Stimulated activated CD8-positive, alpha-beta memory T cell treated with anti-CD3 and anti-CD28 coated beads, Interleukin-4, amount 100 ng/mL, for 48 hours (primary cell): ENCODE measurements at regions not wholly inside any gene's neighbourhood (a gene's known extent, or its start where the extent isn't known, plus 50 kb on each side); places are given as distances from the start of the nearest gene placed in this dataset.
"Not testable (repeated sequence)": the region's sequence is repeated elsewhere in the genome, so short reads cannot be mapped to it uniquely, and the experiment has no call there.

Source experiments
- DNase-seq: peaks from one replicate; pipeline ENCODE4 v3.0.0-alpha.2; 2020

DNA sequence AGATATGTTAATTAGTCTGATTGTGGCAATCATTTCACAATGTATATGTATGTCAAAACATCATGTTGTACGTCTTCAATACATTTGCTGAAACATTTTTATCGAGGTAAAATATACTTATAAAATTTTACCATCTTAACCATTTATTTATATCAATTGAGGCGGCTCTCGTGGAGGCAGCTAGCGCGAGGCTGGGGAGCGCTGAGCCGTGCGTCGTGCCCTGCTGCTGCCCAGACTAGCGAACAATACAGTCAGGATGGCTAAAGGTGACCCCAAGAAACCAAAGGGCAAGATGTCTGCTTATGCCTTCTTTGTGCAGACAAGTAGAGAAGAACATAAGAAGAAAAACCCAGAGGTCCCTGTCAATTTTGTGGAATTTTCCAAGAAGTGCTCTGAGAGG is 202.5 kb upstream of the PBX1 start:
- no peak for DNase-seq

GRCh38 chr1:164360265-164360664 is 198.7 kb upstream of the PBX1 start:
- DNase-seq = no peak

GRCh38 chr1:164361927-164362326 is 197.1 kb upstream of the PBX1 start:
- no peak for DNase-seq

DNA sequence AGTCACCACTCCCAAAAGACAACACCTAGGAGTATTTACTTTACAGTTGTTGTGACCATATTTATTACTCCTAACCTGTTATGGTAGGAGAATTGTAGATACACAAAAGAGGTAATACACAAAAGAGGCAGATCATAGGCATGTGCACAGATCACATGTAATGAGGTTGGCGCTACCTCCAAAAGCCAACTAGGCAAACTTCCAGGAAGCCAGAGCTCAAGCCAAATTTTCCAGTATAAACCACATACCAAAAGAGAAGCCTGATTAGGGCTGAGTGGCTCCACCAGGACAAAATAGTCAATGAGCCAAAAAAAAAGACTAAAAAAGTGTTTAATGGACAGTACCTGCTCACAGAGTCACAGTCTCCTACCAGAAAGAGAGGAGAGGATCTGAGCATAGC is 195.0 kb upstream of the PBX1 start:
- no peak for DNase-seq

- no peak for DNase-seq
Observed at GRCh38 chr1:164366014-164366413, 193.0 kb upstream of the PBX1 start.

DNA sequence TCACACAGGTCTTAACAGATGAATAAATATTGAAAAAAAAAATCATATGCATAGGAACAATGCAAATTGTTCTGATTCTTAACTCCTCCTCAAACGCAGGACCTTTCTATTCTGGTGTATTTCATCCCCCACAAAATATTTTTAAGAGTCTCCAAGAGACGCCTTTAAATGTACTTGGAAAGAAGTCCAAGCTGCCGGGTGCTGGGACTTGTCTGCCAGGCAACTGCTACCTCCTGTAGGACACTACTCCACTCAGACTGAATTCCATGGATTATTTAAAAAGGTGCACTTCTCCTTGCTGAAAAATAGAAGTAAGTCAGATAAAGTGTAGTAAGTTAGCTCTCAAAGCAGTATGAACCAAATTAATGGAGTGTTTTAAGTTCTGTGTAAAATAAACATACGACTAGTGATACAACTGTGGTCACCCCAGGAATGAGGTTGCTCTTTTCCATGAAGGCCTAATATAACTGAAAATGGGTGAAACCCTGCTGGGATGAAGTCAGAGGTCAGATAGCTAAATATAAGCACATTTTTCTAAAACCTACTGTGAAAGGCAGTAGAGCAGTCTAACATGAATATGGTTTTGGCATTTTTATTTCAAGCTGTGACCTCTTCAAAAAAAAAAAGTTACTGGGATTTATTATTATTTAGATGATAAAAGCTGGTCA is 189.2 kb upstream of the PBX1 start:
- DNase-seq = no peak

DNA sequence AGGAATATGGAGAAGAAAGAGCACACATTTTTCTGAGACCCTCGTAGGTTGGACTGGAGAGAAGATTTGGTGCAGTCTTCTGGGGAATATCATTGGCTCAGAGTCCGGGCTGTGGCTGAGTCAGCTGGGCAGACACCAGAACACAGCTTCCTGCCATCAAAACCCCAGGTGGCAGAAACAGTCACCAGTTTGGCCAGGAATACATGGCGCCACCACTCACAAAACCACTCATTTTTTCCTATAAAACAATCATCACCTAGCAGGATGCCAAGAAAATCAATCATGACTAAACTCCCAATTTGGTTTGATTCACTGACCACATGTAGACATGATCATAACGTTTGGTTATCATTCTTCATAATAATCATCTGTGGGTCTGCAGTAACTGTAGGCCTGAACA is 178.1 kb upstream of the PBX1 start:
- DNase-seq = no peak

DNA sequence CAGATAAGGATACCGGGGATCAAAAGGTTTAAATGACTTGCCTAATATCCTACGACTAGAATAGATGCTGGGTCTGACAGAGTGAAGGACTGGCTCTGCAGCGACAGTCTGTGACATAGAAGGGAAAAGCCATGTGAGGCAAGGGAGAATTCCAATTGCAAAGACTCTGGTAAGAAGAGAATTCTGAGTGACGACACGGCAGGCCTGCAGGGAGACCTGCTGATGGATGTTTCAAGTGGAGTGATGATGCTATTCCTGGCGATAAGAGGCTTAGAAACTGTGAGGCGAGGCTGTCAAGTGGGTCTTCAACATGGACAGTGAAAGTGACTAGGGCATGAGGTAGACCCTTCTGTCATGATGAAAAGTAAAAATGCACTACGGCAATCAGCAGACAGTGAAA is 176.6 kb upstream of the PBX1 start:
- DNase-seq = no peak

DNA sequence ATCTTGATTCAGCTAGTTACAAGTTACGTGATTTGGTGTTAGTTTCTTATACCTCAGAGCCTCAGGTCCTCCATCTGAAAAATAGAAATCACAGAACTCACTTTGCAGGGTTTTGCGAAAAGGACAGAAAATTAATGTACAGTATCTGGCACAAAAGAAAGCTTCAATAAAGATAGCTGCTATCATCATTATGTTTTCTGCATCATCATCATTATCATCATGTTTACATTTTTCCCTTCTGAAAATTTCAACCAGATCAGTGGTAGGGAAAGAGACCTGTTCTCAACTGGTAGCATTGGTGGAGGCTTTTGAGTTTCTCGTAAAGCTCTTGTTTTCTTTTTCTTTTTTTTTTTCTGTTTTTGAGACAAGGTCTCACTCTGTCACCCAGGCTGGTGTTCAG is 174.7 kb upstream of the PBX1 start:
- no peak for DNase-seq

GRCh38 chr1:164417016-164417704 is 141.8 kb upstream of the PBX1 start:
- no peak for DNase-seq

GRCh38 chr1:164423136-164423535 is 135.8 kb upstream of the PBX1 start:
- DNase-seq = no peak

DNA sequence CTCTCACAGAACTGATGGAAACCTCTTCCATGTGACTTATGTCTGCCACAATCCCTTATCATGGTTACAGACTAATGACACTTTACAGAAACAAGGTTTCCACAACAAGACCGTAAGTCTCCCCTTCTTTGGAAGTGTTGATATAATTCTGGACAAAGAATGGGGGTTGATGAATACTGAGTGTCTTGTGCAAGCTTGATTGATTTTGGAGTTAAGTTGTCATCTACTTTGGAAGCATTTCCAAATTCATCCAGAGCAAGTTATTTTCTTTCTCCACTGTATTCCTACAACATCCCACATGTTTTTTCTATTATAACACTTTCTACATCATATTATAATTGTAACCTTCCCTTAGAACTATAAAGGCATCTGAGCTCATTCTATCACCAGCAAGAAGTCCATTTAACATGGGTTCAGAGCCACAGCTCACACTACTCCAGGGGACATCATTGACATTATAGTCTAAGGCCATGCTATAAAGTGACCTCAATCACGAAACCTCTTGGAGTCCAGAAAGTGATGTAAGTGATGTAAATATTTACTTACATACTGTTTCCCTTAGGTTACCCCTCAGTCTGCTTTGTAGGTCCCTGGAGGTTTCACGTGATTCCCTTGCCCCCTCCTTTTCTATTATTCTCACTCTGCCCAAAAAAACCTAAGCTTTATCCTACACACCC is 125.7 kb upstream of the PBX1 start:
- DNase-seq = no peak

- no peak for DNase-seq
Observed at GRCh38 chr1:164433818-164434170, 125.2 kb upstream of the PBX1 start.

DNA sequence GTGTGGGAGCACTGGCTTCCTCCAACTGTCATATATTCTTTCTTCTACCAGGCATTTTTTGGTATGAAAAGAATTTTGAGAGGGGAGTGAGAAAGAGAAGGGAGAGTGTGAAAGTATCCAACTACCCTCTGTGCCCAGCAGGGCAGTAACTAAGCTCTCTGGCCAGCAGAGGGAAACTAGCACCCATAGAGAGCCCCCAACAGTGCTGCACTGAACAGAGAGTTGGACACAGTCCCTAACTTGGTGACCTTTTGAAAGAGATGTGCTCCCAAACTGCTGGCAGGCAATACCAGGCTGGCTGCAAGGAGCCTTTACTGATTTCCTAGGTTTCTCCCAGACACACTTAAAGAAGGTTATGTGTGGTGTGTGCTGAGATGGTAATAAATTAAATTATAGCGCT is 118.8 kb upstream of the PBX1 start:
- DNase-seq = no peak

DNA sequence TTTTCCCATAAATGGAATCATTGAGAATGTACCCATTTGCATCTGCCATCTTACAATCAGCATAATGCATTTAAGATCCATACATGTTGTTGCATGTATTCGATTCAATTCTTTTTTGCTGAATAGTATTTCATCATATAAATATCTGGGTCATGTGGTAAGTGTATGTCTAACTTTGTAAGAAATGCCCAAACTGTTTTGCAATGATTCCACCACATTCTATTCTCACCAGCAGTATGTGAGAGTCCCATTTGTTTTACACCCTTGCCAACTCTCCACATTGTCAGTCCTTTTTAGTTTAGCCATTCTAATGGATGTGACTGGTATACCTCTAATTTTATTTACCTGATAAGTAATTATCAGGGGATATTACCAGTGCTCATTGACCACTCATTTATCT is 115.8 kb upstream of the PBX1 start:
- no peak for DNase-seq

DNA sequence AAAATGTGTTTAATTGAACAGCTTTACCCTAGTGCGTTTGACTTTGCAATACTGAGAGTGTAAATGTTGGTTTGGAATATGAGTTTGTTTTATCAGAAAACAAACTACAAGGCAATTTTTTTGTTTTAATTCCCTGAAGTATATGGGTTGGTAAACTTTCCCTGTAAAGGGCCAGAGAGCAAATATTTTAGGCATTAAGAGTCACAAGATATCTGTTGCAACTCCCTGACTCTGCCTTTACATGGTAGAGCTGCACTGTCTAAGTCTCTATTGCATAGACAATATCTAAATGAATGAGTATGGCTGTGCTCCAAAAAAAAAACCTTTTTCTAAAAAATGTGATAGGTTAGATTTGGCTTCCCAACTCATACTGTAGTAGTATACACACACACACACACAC is 115.1 kb upstream of the PBX1 start:
- no peak for DNase-seq

- no peak for DNase-seq
Observed at GRCh38 chr1:164446020-164446419, 113.0 kb upstream of the PBX1 start.

DNA sequence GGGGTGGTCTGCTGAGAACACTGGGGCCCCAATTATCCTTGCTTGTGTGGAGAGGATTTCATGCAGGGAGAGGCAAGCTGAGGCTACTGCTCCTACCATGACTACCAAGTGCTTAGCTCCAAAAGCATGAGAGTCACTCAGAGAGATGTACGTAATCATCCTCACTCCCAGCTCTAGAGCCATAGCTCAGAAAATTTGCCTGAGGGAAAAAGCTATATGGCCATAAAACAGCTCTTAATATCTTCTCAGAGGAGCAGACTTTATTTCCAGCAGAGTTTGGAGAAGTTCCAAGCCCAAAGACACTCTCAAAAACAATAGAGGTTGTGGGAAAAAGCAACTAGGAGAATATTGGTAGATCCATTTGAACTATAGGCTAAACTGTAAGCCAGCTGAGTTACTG is 106.4 kb upstream of the PBX1 start:
- no peak for DNase-seq

- no peak for DNase-seq
Observed at GRCh38 chr1:164456272-164456671, 102.7 kb upstream of the PBX1 start.

GRCh38 chr1:164459176-164459575 is 99.8 kb upstream of the PBX1 start:
- DNase-seq = not testable (repeated sequence)

DNA sequence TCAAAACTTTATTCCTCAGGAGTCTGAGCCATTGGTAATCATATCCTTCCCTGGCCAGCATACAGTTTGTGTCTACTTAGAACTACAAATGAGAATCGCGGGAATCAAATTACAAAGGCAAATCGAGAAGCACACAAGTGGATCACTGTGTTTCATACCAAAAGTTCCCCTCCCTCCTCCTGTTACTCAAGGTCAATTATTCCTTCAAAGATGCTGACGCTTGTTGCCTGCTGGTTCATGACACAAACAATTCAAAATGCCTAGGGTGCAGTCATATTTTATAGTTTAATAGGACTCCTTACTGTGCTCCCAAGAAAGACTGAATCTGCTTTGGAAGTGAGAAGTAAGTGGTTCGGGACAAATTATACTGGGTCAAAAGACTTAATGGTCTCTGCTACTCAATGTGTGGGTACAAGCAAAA is 93.0 kb upstream of the PBX1 start:
- DNase-seq = no peak

DNA sequence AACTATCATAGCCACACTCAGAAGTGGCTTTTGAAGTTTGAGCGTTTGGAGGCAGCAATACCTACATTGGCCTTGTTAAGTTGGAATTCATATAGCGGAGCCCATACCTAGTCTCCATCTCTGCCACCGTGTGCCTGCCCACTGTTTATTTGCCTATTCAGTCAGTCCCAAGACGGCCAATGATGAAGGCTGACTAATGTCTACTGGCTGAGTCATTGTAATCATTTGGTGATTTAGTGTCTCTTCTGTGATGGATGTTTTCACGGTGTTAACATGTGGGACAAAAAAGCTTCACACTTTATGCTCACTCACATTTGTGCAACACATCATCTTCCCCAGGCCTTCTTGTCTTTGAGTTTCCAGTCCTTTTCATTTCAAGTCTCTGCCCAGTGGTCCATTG is 92.6 kb upstream of the PBX1 start:
- DNase-seq = no peak

- no peak for DNase-seq
Observed at GRCh38 chr1:164470996-164471395, 88.0 kb upstream of the PBX1 start.

DNA sequence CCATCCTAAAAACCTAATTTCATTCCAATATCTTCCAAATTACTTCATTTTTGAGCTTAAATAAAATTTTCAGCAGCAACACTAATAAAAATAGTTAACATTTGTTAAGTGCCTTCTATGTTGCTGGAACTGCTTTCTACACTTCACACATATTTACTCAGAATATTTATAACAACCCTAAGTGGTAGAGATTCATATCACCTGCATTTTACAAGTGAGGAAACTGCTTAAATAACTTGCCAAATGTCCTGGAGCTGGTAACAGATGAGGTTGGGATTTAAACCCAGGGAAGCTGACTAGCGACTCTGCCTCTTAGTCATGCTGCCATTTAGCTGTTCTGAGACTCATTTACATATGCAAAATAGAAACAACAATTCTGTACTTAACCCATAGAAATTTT is 86.1 kb upstream of the PBX1 start:
- DNase-seq = no peak

DNA sequence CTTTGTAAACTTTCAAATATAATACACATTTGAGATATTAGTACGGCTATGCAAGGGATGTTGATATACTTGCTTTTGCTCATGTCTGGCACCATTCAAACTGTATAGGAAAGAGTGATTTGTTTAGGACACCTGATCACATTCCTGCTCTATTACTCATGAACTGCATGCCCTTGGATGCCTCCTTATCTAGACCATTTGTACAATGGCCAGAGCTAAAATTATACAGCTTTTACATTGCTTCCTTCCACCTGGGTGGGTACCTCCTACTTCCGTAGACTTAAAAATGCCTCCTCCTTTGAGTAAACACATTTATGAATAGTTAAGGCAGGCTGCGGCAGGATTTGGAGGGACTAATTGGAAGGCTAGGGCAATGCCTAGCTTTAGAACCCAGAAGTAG is 85.4 kb upstream of the PBX1 start:
- DNase-seq = no peak
